GM12872 (cell line): ENCODE measurements at regions not wholly inside any gene's neighbourhood (a gene's known extent, or its start where the extent isn't known, plus 50 kb on each side); places are given as distances from the start of the nearest gene placed in this dataset.

Source experiments
- CTCF ChIP-seq: IDR thresholded peaks from 3 replicates; pipeline ENCODE4 v1.5.1; 2011; ENCODE audit warnings: low read depth, mild to moderate bottlenecking, low read length, moderate library complexity; ENCODE audit not compliant: insufficient read depth

GRCh38 chr4:85084371-85085094 is 118.0 kb upstream of the WDFY3 start:
- TF ChIP-seq CTCF: peak; percentile 61; the same call in 2 of the 3 replicates

GRCh38 chr4:85086721-85087120 is 120.2 kb upstream of the WDFY3 start:
- no peak for TF ChIP-seq CTCF

GRCh38 chr4:85092536-85092935 is 126.0 kb upstream of the WDFY3 start:
- TF ChIP-seq CTCF: no peak

- no peak for TF ChIP-seq CTCF
Measured at GRCh38 chr4:85092943-85093342, 126.5 kb upstream of the WDFY3 start.

- no peak for TF ChIP-seq CTCF
Measured at GRCh38 chr4:85094735-85095134, 128.2 kb upstream of the WDFY3 start.

GRCh38 chr4:85102606-85103005 is 136.1 kb upstream of the WDFY3 start:
- no peak for TF ChIP-seq CTCF

GRCh38 chr4:85106166-85106565 is 139.7 kb upstream of the WDFY3 start:
- no peak for TF ChIP-seq CTCF
